ENCODE measurements at regions not wholly inside any gene's neighbourhood (a gene's known extent, or its start where the extent isn't known, plus 50 kb on each side); places are given as distances from the start of the nearest gene placed in this dataset.
"Not testable (repeated sequence)": the region's sequence is repeated elsewhere in the genome, so short reads cannot be mapped to it uniquely, and the experiment has no call there.

GRCh38 chr14:45786266-45786665 lies 533.3 kb upstream of the MIS18BP1 start:
- Histone ChIP-seq H3K27ac (no peak overlapping the region), H3K36me3 (ENCODE audit: low read depth, missing control alignments) (no peaks in the 10 kb centered on the region), H3K4me1 (no peaks in the 10 kb centered on the region), H3K4me3 (no peak overlapping the region), H3K9me3 (no peaks in the 10 kb centered on the region), H3K27me3 (no peaks in the 10 kb centered on the region)
- WGBS, 2 donors: 76 to 84% methylated on average over 1 of the region's 1 CpG
- no peak for DNase-seq
- intact Hi-C loops (cut with DNase I; ENCODE audit: low total_unique reads): no loop called here
- TF ChIP-seq POLR2A (IDR thresholded peaks at IDR 0.05): no peak
- TF ChIP-seq CTCF (IDR thresholded peaks at IDR 0.05): no peak

DNA sequence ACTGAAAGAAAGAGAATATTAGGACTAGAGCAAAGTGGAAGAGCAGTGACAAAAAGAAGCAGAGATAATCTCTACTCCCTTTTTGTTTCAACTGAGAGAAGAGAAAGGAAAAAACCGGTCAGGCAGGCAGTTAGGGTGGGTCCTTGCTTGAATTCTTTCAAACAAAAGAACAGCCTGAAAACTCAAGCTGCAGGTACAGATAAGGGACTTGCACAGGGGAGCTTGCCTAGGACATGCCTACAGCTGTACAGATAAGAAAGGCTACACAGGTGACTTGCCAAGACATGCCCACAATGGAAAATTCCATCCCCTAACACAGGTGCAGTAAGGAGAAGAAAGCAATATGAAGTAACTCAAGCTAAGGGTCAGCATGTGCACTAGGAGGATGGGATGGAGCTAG lies 532.2 kb upstream of the MIS18BP1 start:
- TF ChIP-seq POLR2A (IDR thresholded peaks at IDR 0.05): no peak
- TF ChIP-seq CTCF (IDR thresholded peaks at IDR 0.05): no peak
- H3K27me3 ChIP-seq: no peaks in the 10 kb centered on the region
- H3K4me1 ChIP-seq: no peaks in the 10 kb centered on the region
- WGBS, 2 donors: 70 to 80% methylated on average over 1 of the region's 1 CpG
- intact Hi-C loops (cut with DNase I; ENCODE audit: low total_unique reads): no loop called here
- H3K27ac ChIP-seq: no peak overlapping the region
- no peak for DNase-seq
- H3K9me3 ChIP-seq: no peaks in the 10 kb centered on the region
- H3K36me3 ChIP-seq (ENCODE audit: low read depth, missing control alignments): no peaks in the 10 kb centered on the region
- no peak overlapping the region for H3K4me3 ChIP-seq

GRCh38 chr14:45766247-45766646 lies 513.2 kb upstream of the MIS18BP1 start:
- H3K9me3 ChIP-seq: no peaks in the 10 kb centered on the region
- no peak overlapping the region for H3K4me3 ChIP-seq
- DNase-seq: no peak
- no peaks in the 10 kb centered on the region for H3K27me3 ChIP-seq
- intact Hi-C loops (cut with DNase I; ENCODE audit: low total_unique reads): no loop called here
- H3K27ac ChIP-seq: no peak overlapping the region
- 90 to 95% methylated on average over 2 of the region's 2 CpGs for WGBS, 2 donors
- H3K4me1 ChIP-seq: no peaks in the 10 kb centered on the region
- no peaks in the 10 kb centered on the region for H3K36me3 ChIP-seq (ENCODE audit: low read depth, missing control alignments)
- no peak for TF ChIP-seq CTCF (IDR thresholded peaks at IDR 0.05)
- no peak for TF ChIP-seq POLR2A (IDR thresholded peaks at IDR 0.05)

- TF ChIP-seq POLR2A (IDR thresholded peaks at IDR 0.05) (no peak), CTCF (IDR thresholded peaks at IDR 0.05) (no peak)
- H3K4me3 ChIP-seq: no peak overlapping the region
- no peaks in the 10 kb centered on the region for H3K36me3 ChIP-seq (ENCODE audit: low read depth, missing control alignments)
- no peak for DNase-seq
- no peaks in the 10 kb centered on the region for H3K4me1 ChIP-seq
- H3K27me3 ChIP-seq: no peaks in the 10 kb centered on the region
- intact Hi-C loops (cut with DNase I; ENCODE audit: low total_unique reads): no loop called here
- H3K27ac ChIP-seq: no peak overlapping the region
- 79 to 83% methylated on average over 4 of the region's 4 CpGs for WGBS, 2 donors
- H3K9me3 ChIP-seq: no peaks in the 10 kb centered on the region
Observed at GRCh38 chr14:45757655-45758054, 504.7 kb upstream of the MIS18BP1 start.

DNA sequence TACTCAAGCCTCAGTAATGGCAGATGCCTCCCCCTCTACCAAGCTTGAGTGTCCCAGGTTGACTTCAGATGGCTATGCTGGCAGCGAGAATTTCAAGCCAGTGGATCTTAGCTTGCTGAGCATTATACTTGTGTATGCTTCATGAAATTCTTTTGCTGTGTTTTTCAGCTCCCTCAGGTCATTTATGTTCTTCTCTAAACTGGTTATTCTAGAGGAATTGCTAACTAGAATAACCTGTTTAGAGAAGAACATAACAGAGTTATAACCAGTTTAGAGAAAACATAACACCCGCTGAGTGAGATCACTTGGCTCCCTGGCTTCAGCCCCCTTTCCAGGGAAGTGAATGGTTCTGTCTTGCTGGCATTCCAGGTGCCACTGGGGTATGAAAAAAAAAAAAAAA lies 503.4 kb upstream of the MIS18BP1 start:
- H3K9me3 ChIP-seq; H3K27ac ChIP-seq; H3K4me1 ChIP-seq; H3K36me3 ChIP-seq (ENCODE audit: low read depth, missing control alignments); H3K27me3 ChIP-seq; H3K4me3 ChIP-seq; DNase-seq; intact Hi-C loops (cut with DNase I; ENCODE audit: low total_unique reads): not testable (repeated sequence)
- WGBS, 2 donors: 92 to 98% methylated on average over 2 of the region's 2 CpGs
